H1 (cell line): ENCODE measurements at regions not wholly inside any gene's neighbourhood (a gene's known extent, or its start where the extent isn't known, plus 50 kb on each side); places are given as distances from the start of the nearest gene placed in this dataset.

Experiments used
- CTCF ChIA-PET: fragments of 300-600 bp; sonication (Branson Sonifier 250); formaldehyde crosslinking; loops from one replicate; lab custom pipeline; 2021; ENCODE audit not compliant: partially characterized antibody; lab: Charles Lee
- POLR2A ChIA-PET: fragments of 300-600 bp; sonication (Branson Sonifier 250); formaldehyde crosslinking; loops from one replicate; lab custom pipeline; 2021; ENCODE audit warnings: inconsistent platforms; ENCODE audit not compliant: partially characterized antibody; lab: Charles Lee
- DNase-seq, 2 experiments: peaks; one replicate each; pipeline versions ENCODE4 v3.0.0 to v3.0.0-alpha.2; 2010 to 2022; ENCODE audit warnings: low spot score in 2 of 2, low read depth in 1 of 2, mixed read lengths in 1 of 2
- FAIRE-seq: peaks from 2 replicates; lab custom pipeline; 2011; peaks lifted over from hg19 to GRCh38; lab: Jason Lieb, UNC
- H2AFZ ChIP-seq: 2 replicates; pipeline ENCODE4 v1.8.1; 2012; ENCODE audit warnings: low read length, inconsistent platforms
- H2AK5ac ChIP-seq: 2 replicates; pipeline ENCODE4 v1.6.1; 2013; ENCODE audit warnings: low read depth, low read length
- H2BK120ac ChIP-seq: replicated peaks from 2 replicates; pipeline ENCODE3; 2013; ENCODE audit warnings: low read depth, low read length, inconsistent platforms
- H2BK12ac ChIP-seq: 2 replicates; pipeline ENCODE4 v1.6.1; 2013; ENCODE audit warnings: low read depth, low read length
- H2BK15ac ChIP-seq: 2 replicates; pipeline ENCODE4 v1.6.1; 2013; ENCODE audit warnings: low read length
- H2BK20ac ChIP-seq: 2 replicates; pipeline ENCODE4 v1.6.1; 2013; ENCODE audit warnings: low read length
- H2BK5ac ChIP-seq: 2 replicates; pipeline ENCODE4 v1.6.1; 2013; ENCODE audit warnings: low read depth, low read length
- H3K14ac ChIP-seq: 2 replicates; pipeline ENCODE4 v1.6.1; 2013; ENCODE audit warnings: inconsistent platforms; ENCODE audit not compliant: insufficient read length
- H3K18ac ChIP-seq: 2 replicates; pipeline ENCODE4 v1.6.1; 2013; ENCODE audit warnings: low read length; ENCODE audit errors: extremely low read depth
- H3K23ac ChIP-seq: 2 replicates; pipeline ENCODE4 v1.6.1; 2013; ENCODE audit warnings: inconsistent platforms; ENCODE audit not compliant: insufficient read length
- H3K23me2 ChIP-seq: 2 replicates; pipeline ENCODE4 v1.6.1; 2013; ENCODE audit warnings: low read depth, low read length
- H3K27ac ChIP-seq: 2 replicates; pipeline ENCODE4 v1.6.1; 2011; ENCODE audit warnings: low read depth, low read length, inconsistent platforms
- H3K27me3 ChIP-seq, 4 experiments: replicated peaks in 1 of 4; 1 replicate in 1 of 4; 2 replicates in 3 of 4; pipeline versions ENCODE4 v1.6.1 to v1.8.1; 2011 to 2013; ENCODE audit warnings: low read length in 3 of 4, mild to moderate bottlenecking in 3 of 4, inconsistent platforms in 2 of 4, mixed read lengths in 2 of 4, moderate library complexity in 1 of 4; ENCODE audit not compliant: control insufficient read depth in 3 of 4, insufficient read depth in 3 of 4; ENCODE audit errors: extremely low read depth in 1 of 4
- H3K36me3 ChIP-seq, 4 experiments: 2 replicates each; pipeline versions ENCODE4 v1.6.1 to v1.8.1; 2011 to 2013; ENCODE audit warnings: mild to moderate bottlenecking in 4 of 4, low read length in 3 of 4, moderate library complexity in 2 of 4, control low read depth in 1 of 4, inconsistent platforms in 1 of 4; ENCODE audit not compliant: insufficient read depth in 4 of 4, control insufficient read depth in 2 of 4
- H3K4ac ChIP-seq: replicated peaks from 2 replicates; pipeline ENCODE3; 2013; ENCODE audit warnings: low read length, low read depth, mixed read lengths, inconsistent platforms; ENCODE audit not compliant: insufficient read length
- H3K4me1 ChIP-seq, 4 experiments: replicated peaks in 1 of 4; 1 replicate in 1 of 4; 2 replicates in 3 of 4; pipeline versions ENCODE4 v1.6.1 to v1.8.1; 2011 to 2013; ENCODE audit warnings: low read length in 3 of 4, inconsistent platforms in 2 of 4, mixed read lengths in 1 of 4; ENCODE audit not compliant: insufficient read depth in 4 of 4, control insufficient read depth in 3 of 4
- H3K4me2 ChIP-seq, 2 experiments: 2 replicates each; pipeline versions ENCODE4 v1.6.1 to v1.8.1; 2011 to 2013; ENCODE audit warnings: low read depth in 2 of 2, low read length in 2 of 2, control low read depth in 1 of 2, inconsistent platforms in 1 of 2, mild to moderate bottlenecking in 1 of 2; ENCODE audit not compliant: insufficient read depth in 1 of 2
- H3K4me3 ChIP-seq, 4 experiments: fragments of 200-600, 300-600 bp in 1 of 4; sonication (generic), shearing (Covaris generic), sonication (Bioruptor Twin) in 1 of 4; 2 replicates each; pipeline versions ENCODE4 v1.5.1 to v1.8.1; 2011 to 2016; ENCODE audit warnings: low read length in 4 of 4, low read depth in 3 of 4, control low read depth in 2 of 4, inconsistent platforms in 2 of 4, mild to moderate bottlenecking in 2 of 4, mixed read lengths in 1 of 4, moderate library complexity in 1 of 4; ENCODE audit not compliant: insufficient read depth in 2 of 4; ENCODE audit errors: extremely low read depth in 1 of 4
- H3K56ac ChIP-seq: replicated peaks from 2 replicates; pipeline ENCODE3; 2013; ENCODE audit warnings: low read depth, mild to moderate bottlenecking, mixed read lengths, low read length, inconsistent platforms; ENCODE audit not compliant: insufficient read length
- H3K79me1 ChIP-seq: 2 replicates; pipeline ENCODE4 v1.6.1; 2013; ENCODE audit warnings: low read depth, low read length, control low read depth
- H3K79me2 ChIP-seq, 2 experiments: 2 replicates each; pipeline versions ENCODE4 v1.6.1 to v1.8.1; 2012 to 2013; ENCODE audit warnings: low read length in 2 of 2, mild to moderate bottlenecking in 2 of 2, inconsistent platforms in 1 of 2; ENCODE audit not compliant: insufficient read depth in 2 of 2, control insufficient read depth in 1 of 2
- H3K9ac ChIP-seq, 4 experiments: replicated peaks in 1 of 4; 1 replicate in 1 of 4; 2 replicates in 3 of 4; pipeline versions ENCODE4 v1.6.1 to v1.8.1; 2011 to 2013; ENCODE audit warnings: low read depth in 3 of 4, low read length in 3 of 4, control low read depth in 2 of 4, mild to moderate bottlenecking in 2 of 4, moderate library complexity in 2 of 4, inconsistent platforms in 1 of 4; ENCODE audit errors: extremely low read depth in 1 of 4
- H3K9me3 ChIP-seq, 2 experiments: 2 replicates each; pipeline versions ENCODE4 v1.6.1 to v1.8.1; 2012 to 2013; ENCODE audit warnings: mild to moderate bottlenecking in 2 of 2, moderate library complexity in 2 of 2, control low read depth in 1 of 2, inconsistent platforms in 1 of 2, low read depth in 1 of 2, low read length in 1 of 2, mixed read lengths in 1 of 2; ENCODE audit not compliant: insufficient read depth in 2 of 2
- H4K20me1 ChIP-seq, 2 experiments: replicated peaks in 1 of 2; 2 replicates each; pipeline versions ENCODE3 to v1.8.1; 2011 to 2013; ENCODE audit warnings: inconsistent platforms in 2 of 2, low read length in 2 of 2, mild to moderate bottlenecking in 1 of 2; ENCODE audit not compliant: insufficient read depth in 2 of 2, control insufficient read depth in 1 of 2
- H4K5ac ChIP-seq: 2 replicates; pipeline ENCODE4 v1.6.1; 2013; ENCODE audit warnings: low read length, low read depth, mixed read lengths, inconsistent platforms; ENCODE audit not compliant: insufficient read length
- H4K8ac ChIP-seq: 2 replicates; pipeline ENCODE4 v1.8.0; 2013; ENCODE audit warnings: mild to moderate bottlenecking, moderate library complexity, low read length, inconsistent platforms; ENCODE audit not compliant: insufficient read depth; ENCODE audit errors: extremely low read depth
- H4K91ac ChIP-seq: replicated peaks from 2 replicates; pipeline ENCODE3; 2013; ENCODE audit warnings: low read length, mixed read lengths, inconsistent platforms; ENCODE audit not compliant: insufficient read length
- CHD1 ChIP-seq: IDR thresholded peaks from 2 replicates; pipeline ENCODE4 v1.6.1; 2012; ENCODE audit warnings: low read depth, low read length, improper control_type of control experiment
- EZH2 ChIP-seq: fragments of 200-600 bp; sonication (generic); IDR thresholded peaks from 2 replicates; pipeline ENCODE4 v1.7.1; 2012; ENCODE audit warnings: low read depth, mild to moderate bottlenecking, moderate library complexity, low read length, inconsistent platforms; ENCODE audit not compliant: severe bottlenecking
- SAP30 ChIP-seq: fragments of 300-600 bp; sonication (generic); IDR thresholded peaks from 2 replicates; pipeline ENCODE4 v1.7.1; 2012; ENCODE audit warnings: low read length, moderate library complexity, mild to moderate bottlenecking, inconsistent platforms; ENCODE audit not compliant: insufficient read depth, insufficient replicate concordance
- YY1 ChIP-seq: IDR thresholded peaks from 2 replicates; pipeline ENCODE4 v1.6.1; 2011; ENCODE audit warnings: low read depth, mild to moderate bottlenecking, low read length

DNA sequence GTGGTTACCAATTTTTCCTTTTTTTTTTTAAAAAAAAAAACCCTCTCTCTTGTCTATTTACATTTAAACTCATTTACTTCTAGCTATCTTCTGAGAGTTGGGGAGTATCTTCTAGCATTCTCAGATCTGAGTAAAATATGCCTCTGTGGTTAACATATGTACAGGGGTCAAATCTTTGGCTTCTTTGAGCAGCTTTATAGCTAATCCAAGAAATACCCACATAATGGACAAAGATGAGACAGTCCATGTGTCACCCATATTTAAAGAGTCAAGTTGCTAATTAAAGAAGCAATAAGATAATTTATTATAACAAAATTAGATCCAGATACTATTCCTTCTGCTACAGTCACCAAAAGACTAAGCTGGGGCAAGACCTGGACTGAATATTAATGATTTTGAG, 139.0 kb upstream of the HNRNPA3 start:
- CTCF ChIA-PET, result interaction anchor here (0.6 to 0.7 kb wide), 2 partner anchors 80 to 1038 kb away, joined by 5 read pairs; no protein-coding TSS in a partner anchor
- FAIRE-seq (no peak), DNase-seq (no peak)
- no peak overlapping the region for H2AFZ ChIP-seq
- no peak overlapping the region for H4K91ac ChIP-seq
- H3K18ac ChIP-seq, result no peak overlapping the region
- no peak overlapping the region for H2AK5ac ChIP-seq
- no peak overlapping the region for H2BK5ac ChIP-seq
- H3K9ac ChIP-seq, result no peak overlapping the region
- no peaks in the 10 kb centered on the region for H3K36me3 ChIP-seq
- no peak overlapping the region for H4K5ac ChIP-seq
- H4K8ac ChIP-seq, result no peak overlapping the region
- H3K23me2 ChIP-seq, result peaks cover 3% of the 10 kb centered on the region; the same call in 1 of the 2 replicates
- H3K4ac ChIP-seq, result no peak overlapping the region
- no peak overlapping the region for H3K4me2 ChIP-seq
- H3K14ac ChIP-seq, result no peak overlapping the region
- H3K27me3 ChIP-seq, result no peaks in the 10 kb centered on the region
- no peak overlapping the region for H2BK12ac ChIP-seq
- POLR2A ChIA-PET, result no interaction called here
- H2BK15ac ChIP-seq, result no peak overlapping the region
- H3K27ac ChIP-seq, result no peak overlapping the region
- H3K4me1 ChIP-seq, result peaks cover 0 to 4% (median 2%) of the 10 kb centered on the region in 4 experiments; a peak in 3 of 7 replicates
- no peak overlapping the region for H3K23ac ChIP-seq
- no peaks in the 10 kb centered on the region for H3K79me2 ChIP-seq
- no peaks in the 10 kb centered on the region for H3K79me1 ChIP-seq
- no peak overlapping the region for H2BK20ac ChIP-seq
- no peaks in the 10 kb centered on the region for H3K9me3 ChIP-seq
- no peak for TF ChIP-seq CHD1
- no peak for TF ChIP-seq EZH2
- no peak for TF ChIP-seq SAP30
- no peak for TF ChIP-seq YY1
- H3K4me3 ChIP-seq, result no peak overlapping the region
- no peak overlapping the region for H2BK120ac ChIP-seq
- H4K20me1 ChIP-seq, result no peaks in the 10 kb centered on the region
- H3K56ac ChIP-seq, result no peak overlapping the region
